ENCODE measurements at regions not wholly inside any gene's neighbourhood (a gene's known extent, or its start where the extent isn't known, plus 50 kb on each side); places are given as distances from the start of the nearest gene placed in this dataset.
A peak's percentile ranks its signal among the peaks of the same experiment; 100 is the strongest.

GRCh38 chr18:77522051-77522675 is 272.5 kb downstream of the GALR1 start:
- DNase-seq: no peak

- no peak for DNase-seq
These were observed 275.3 kb downstream of the GALR1 start for GRCh38 chr18:77524909-77525308.

DNA sequence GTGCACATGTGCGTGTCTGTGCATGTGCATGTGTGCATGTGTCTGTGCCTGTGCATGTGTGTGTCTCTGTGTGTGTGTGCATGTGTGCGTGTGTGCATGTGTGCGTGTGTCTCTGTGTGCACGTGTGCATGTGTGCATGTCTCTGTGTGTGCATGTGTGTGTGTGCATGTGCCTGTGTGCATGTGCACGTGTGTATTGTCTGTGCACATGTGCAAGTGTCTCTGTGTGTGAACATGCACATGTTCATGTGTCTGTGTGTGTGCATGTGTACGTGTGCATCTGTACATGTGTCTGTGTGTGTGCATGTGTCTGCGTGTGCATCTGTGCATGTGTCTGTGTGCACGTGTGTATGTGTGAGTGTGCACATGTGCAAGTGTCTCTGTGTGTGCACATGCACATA is 277.3 kb downstream of the GALR1 start:
- no peak for DNase-seq

- no peak for DNase-seq
These were observed 279.2 kb downstream of the GALR1 start for GRCh38 chr18:77528872-77529271.

- no peak for DNase-seq
These were observed 280.0 kb downstream of the GALR1 start for GRCh38 chr18:77529492-77530176.

DNA sequence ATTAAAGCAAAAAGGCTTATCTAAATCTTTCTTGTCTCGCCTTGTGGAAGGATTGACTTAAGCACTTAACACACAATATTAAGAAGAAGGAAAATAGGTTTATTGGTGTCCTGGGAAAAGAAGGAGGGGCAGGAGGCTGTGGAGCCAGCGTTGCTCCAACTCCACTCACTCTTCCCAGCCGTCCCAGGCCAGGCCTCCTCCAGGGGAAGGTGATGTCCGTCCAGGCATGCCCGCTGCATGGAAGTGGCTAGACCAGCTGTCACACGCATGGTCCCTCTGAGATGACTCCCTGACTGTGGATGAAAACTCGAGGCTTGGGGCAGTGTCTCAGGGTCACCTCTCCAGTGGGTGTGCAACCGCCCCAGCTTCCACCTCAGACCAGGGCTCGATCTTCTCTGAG is 281.1 kb downstream of the GALR1 start:
- DNase-seq: no peak

GRCh38 chr18:77539860-77540259 is 290.2 kb downstream of the GALR1 start:
- DNase-seq: no peak

GRCh38 chr18:77544792-77545191 is 295.1 kb downstream of the GALR1 start:
- no peak for DNase-seq

DNA sequence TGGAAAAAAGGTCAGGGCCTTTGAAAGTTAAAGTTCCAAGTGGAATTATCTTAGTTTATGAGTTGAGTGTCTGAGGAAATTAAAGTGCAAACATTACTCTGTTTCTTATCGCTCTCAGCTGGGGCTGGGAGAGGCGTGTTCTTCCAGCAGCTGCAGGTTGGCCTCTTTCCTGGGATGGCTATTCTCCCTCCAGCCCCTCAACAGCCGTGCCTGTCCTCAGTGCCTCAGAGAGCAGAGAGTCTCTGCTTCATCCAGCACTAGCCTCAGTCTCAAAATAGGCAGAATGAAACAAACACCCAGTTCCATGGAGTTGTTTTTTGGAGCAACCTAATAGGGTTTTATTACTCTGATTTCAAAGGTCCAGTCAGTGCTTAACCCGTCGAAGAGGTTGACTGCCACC is 298.1 kb downstream of the GALR1 start:
- DNase-seq: no peak

DNA sequence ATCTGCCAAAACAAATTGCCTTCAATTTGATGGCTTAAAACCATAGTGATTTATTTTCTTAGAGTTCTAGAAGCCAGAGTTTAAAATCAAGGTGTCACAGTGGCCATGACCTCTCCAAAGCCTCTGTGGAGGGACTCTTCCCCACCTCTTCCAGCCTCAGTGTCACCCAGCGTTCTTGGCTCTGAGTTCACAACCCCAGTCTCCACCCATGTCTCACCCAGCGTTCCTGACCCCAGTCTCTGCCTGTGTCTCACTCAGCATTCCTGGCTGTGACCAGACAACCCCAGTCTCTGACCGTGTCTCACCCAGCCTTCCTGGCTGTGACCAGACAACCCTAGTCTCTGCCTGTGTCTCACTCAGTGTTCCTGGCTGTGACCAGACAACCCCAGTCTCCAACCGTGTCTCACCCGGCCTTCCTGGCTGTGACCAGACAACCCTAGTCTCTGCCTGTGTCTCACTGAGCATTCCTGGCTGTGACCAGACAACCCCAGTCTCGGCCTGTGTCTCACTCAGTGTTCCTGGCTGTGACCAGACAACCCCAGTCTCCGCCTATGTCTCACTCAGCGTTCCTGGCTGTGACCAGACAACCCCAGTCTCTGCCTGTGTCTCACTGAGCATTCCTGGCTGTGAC is 299.3 kb downstream of the GALR1 start:
- DNase-seq: no peak

DNA sequence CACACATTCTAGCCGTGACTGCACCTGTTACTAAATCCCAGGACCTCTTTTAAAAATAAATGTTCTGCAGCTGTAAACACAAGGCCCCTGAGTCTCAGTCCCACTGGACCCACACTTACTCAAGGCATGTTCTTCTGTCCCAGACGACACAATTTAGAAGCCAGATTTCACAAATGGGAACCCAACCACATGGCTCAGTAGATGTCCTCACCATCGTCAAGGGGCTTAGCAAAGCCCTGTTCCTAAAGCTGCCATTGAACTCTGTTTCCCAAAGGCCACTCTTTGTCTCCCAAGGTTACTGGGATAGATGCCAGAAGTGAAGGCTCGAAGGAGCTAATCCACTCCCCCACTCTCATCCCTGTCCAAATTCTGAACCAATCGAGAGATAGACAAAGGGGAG is 301.0 kb downstream of the GALR1 start:
- no peak for DNase-seq

- DNase-seq: no peak
These were observed 301.4 kb downstream of the GALR1 start for GRCh38 chr18:77551055-77551454.

- no peak for DNase-seq
These were observed 303.3 kb downstream of the GALR1 start for GRCh38 chr18:77552945-77553344.

- DNase-seq: no peak
These were observed 304.4 kb downstream of the GALR1 start for GRCh38 chr18:77554061-77554460.

- DNase-seq: no peak
These were observed 307.5 kb downstream of the GALR1 start for GRCh38 chr18:77557046-77557587.

- no peak for DNase-seq
These were observed 309.7 kb downstream of the GALR1 start for GRCh38 chr18:77559274-77559910.

DNA sequence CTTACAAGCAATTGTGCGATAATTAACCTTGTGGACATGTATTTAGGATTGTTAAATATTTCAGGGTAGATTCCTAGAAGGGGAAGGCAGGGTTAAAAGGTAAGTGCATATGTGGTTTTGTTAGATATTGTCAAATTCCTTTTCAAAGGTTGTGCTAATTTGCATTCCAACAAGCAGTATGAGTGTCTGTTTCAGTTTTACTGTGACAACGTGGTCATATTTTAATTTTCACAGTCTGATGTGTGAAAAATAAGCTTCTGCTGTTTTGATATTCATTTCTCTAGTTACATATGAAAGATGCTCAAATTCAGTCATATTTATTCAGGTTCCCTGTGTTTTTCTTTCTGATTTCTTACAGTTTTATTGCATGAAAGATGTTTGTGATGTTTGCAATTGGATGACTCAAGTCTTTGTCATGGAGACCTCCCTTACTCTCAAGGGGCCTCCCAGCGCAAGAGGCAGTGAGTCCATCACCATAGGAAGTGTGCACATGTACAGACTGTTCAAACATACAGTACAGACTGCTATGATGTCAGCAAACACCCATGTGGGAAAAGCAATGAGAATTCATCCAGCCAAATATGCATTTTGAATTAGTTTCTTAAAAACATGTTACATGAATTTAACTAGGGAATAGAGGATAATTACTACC is 310.8 kb downstream of the GALR1 start:
- DNase-seq: peak; percentile 29

DNA sequence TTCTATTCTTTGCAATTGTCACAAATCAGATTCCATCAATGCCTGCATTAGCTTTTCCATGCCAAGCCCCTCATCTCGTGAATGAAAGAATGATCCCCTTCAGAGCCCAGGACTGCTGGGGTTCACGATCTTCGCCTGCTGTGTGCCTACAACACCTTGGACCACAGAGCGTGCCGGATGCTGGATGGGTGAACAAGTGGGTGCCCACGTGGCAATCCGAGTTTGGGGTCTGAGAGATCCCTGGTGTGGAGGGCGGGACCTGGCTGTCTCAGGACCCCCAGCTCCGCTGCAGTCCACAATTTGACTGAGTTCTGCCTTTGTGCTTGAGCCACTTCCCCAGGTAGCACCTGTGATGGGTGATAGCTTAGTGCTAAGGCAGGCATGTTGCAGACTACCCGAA is 317.0 kb downstream of the GALR1 start:
- no peak for DNase-seq

- DNase-seq: no peak
These were observed 317.6 kb downstream of the GALR1 start for GRCh38 chr18:77567205-77567604.

- DNase-seq: no peak
These were observed 322.1 kb downstream of the GALR1 start for GRCh38 chr18:77571743-77572142.

DNA sequence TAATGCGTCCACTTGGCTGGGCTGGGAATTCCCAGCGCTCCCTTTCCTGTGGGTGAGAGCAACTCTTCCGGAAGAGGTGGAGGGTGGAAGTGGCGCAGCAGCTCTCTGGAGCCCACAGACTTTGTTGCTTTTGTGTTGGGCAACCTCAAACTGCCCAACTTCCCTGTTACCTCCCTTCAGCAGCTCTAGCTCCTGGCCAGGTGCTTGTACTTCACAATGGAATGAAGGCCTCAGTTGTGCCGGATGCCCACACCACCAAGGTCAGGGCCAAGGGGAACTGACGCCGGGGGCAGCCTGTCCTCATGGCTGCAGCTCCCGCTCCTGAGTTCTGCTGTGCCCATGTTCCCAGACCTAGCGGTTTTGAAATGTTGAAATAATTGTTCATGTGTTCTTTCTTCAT is 322.9 kb downstream of the GALR1 start:
- DNase-seq: no peak

DNA sequence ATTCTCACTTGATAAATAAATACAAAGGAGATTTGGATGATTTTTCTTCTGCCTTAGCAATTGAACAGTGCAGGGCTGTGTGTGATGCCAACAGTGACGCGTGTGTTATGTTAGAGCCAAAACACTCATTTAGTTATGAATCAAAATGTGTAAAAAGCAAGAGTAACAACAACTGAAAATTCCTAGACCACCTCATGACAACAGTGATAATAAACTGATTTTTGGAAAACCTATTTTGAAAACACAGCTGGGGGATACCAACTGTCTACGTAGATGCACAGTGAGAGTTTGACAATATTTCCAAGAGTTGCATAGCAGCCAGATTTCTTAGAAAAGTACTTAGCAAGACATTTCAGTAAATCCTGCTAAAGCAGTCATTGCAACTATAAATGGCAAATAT is 323.9 kb downstream of the GALR1 start:
- no peak for DNase-seq

DNA sequence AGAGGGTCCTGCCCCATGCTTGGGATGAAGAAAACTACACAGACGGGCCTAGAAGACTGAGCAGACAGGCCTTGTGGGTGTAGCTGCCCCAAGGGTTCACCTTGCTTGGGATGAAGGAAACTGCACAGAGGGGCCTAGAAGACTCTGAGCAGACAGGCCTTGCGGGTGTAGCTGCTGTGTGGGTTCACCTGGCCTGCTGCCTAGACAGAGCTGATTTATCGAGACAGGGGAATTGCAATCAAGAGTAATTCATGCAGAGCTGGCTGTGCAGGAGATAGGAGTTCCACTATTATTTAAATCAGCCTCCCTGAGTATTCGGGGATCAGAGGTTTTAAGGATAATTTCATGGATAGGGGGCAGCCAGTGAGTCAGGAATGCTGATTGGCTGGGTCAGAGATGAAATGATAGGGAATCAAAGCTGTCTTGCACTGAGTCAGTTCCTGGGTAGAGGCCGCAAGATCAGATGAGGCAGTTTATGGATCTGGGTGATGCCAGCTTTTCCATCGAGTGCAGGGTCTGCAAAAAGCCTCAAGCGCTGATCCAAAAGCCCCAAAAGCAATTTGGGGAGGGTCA is 341.4 kb downstream of the GALR1 start:
- DNase-seq: no peak

Data from fibroblast of skin of right biceps (primary cell).